Uterus (tissue), 2 donors: ENCODE measurements at regions not wholly inside any gene's neighbourhood (a gene's known extent, or its start where the extent isn't known, plus 50 kb on each side); places are given as distances from the start of the nearest gene placed in this dataset.

Experiments
- CTCF ChIP-seq, 4 experiments: fragments of 200-600 bp in 2 of 4; fragments of 450-650 bp in 2 of 4; sonication (generic) in 2 of 4; IDR thresholded peaks; one replicate each; pipeline ENCODE4 v1.5.1; 2016 to 2019; ENCODE audit warnings: antibody characterized with exemption in 4 of 4, mild to moderate bottlenecking in 2 of 4, moderate library complexity in 1 of 4
- POLR2A ChIP-seq, 2 donors: fragments of 450-650 bp; IDR thresholded peaks; one replicate each; pipeline ENCODE4 v1.6.1; 2016; ENCODE audit warnings: antibody characterized with exemption in 2 of 2, mild to moderate bottlenecking in 1 of 2, moderate library complexity in 1 of 2

GRCh38 chr10:29030900-29031299 is 258.0 kb upstream of the LYZL1 start:
- TF ChIP-seq POLR2A (IDR thresholded peaks at IDR 0.05) (no peak), CTCF (IDR thresholded peaks at IDR 0.05) (no peak)
